ENCODE measurements at regions not wholly inside any gene's neighbourhood (a gene's known extent, or its start where the extent isn't known, plus 50 kb on each side); places are given as distances from the start of the nearest gene placed in this dataset.

DNA sequence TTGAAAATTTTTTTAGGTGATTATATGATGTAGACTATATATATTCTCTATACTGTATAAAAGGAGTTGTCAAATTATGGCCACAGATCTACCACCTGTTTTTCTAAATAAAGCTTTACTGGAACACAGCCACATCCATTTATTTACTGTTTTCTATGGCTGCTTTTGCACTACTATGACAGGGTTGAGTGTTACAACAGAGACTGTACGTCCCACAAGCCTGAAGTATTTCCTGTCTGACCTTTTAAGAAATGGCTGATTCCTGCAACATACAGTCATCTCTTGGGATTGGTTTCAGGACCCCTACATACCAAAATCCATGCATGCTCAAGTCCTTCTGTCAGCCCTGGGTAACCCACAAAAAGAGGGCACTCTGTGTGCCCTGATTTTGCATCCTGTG lies 508.3 kb downstream of the TSN start:
- no peak for DNase-seq
- no peaks in the 10 kb centered on the region for H3K27me3 Mint-ChIP-seq

DNA sequence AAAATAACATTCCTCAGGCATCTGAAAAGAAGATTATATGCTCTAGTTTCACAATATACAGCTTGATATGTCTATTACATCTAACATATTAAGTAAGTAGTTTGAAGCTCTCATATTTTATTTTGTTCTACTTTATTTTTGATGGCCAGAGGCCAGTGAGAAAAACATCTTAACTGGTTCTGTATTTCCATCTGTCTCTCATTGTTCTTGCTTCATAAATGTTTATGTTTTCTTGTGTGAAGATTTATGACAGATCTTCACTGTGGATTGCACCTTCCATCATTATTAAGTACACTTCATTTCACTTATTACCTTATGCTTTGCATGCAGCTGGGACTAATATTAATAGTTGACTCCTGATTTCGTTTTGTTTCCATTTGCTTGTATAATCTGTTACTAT lies 511.2 kb downstream of the TSN start:
- Mint-ChIP-seq H3K27me3 (no peaks in the 10 kb centered on the region), H3K9me3 (peaks cover 2% of the 10 kb centered on the region), H3K27ac (no peak overlapping the region), H3K4me1 (no peaks in the 10 kb centered on the region), H3K36me3 (no peaks in the 10 kb centered on the region), H3K4me3 (no peak overlapping the region)
- CTCF ChIA-PET: no interaction called here
- DNase-seq: no peak

More for the DNA sequence above, 508.3 kb downstream of the TSN start:
- no peak overlapping the region for H3K27ac Mint-ChIP-seq
- no peaks in the 10 kb centered on the region for H3K36me3 Mint-ChIP-seq
- CTCF ChIA-PET: no interaction called here
- H3K9me3 Mint-ChIP-seq: peaks cover 2% of the 10 kb centered on the region
- no peaks in the 10 kb centered on the region for H3K4me1 Mint-ChIP-seq
- no peak overlapping the region for H3K4me3 Mint-ChIP-seq

DNA sequence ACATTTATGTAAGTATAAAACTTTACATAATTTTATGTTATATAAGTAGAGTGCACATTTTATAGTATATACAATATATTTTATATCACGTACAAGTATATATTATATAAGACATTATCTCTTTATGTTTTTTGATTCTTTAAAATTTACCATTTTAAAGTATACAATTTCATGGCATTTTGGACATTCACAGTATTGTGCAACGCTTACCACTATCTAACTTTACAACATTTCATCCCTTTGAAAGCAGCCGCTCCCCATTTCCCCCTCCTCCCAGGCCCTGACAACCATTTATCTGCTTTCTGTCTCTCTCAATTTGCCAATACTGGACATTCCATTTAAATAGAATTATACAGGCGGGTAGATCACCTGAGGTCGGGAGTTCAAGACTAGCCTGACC lies 512.5 kb downstream of the TSN start:
- Mint-ChIP-seq H3K4me1 (no peaks in the 10 kb centered on the region), H3K36me3 (no peaks in the 10 kb centered on the region), H3K4me3 (no peak overlapping the region), H3K27ac (no peak overlapping the region), H3K27me3 (no peaks in the 10 kb centered on the region), H3K9me3 (peaks cover 2% of the 10 kb centered on the region)
- DNase-seq: no peak
- CTCF ChIA-PET: no interaction called here

DNA sequence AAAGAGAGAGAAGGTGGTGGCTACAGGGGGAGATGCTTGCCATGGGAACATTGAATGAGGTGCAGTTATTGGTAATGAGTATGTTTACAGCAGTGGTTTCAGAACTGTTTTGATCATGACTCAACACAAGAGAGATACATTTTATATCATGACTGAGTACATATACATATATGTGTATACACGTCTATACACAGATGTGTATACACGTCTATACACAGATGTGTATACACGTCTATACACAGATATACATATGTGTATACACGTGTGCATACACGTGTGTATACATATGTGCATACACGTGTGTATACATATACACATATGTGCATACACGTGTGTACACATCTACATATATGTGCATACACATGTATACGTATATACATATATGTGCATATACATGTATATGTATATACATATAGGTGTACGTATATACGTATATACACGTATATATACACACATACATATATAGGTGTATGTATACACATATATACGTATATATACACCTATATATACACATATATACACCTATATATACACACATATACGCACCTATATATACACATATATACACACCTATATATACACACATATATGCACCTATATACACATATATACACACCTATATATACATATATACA lies 518.5 kb downstream of the TSN start:
- Mint-ChIP-seq H3K27me3 (no peaks in the 10 kb centered on the region), H3K4me1 (no peaks in the 10 kb centered on the region), H3K27ac (no peak overlapping the region), H3K4me3 (no peak overlapping the region), H3K36me3 (no peaks in the 10 kb centered on the region), H3K9me3 (peaks cover 7% of the 10 kb centered on the region)
- no peak for DNase-seq
- CTCF ChIA-PET: no interaction called here

DNA sequence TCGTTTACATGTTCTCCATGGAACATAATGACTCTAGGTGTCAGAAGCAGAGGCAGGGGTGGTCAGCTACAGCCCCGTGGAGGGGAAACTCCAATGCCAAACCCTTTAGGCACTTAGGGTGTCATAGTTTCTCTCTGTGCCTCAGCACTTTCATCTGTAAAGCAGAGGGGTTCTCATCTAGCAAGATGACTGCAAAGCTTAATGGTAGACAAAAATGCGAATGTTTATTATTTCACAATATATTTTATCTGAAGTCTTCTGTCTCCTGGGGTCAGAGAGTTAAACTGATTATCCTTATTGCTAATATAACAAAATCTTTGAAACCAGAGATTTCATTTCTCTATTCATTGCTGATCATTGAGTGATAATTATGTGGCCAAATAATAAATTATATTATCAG lies 522.5 kb downstream of the TSN start:
- DNase-seq: no peak
- Mint-ChIP-seq H3K4me1 (no peaks in the 10 kb centered on the region), H3K27me3 (no peaks in the 10 kb centered on the region), H3K36me3 (no peaks in the 10 kb centered on the region), H3K9me3 (peaks cover 7% of the 10 kb centered on the region), H3K4me3 (no peak overlapping the region), H3K27ac (no peak overlapping the region)
- CTCF ChIA-PET: no interaction called here

DNA sequence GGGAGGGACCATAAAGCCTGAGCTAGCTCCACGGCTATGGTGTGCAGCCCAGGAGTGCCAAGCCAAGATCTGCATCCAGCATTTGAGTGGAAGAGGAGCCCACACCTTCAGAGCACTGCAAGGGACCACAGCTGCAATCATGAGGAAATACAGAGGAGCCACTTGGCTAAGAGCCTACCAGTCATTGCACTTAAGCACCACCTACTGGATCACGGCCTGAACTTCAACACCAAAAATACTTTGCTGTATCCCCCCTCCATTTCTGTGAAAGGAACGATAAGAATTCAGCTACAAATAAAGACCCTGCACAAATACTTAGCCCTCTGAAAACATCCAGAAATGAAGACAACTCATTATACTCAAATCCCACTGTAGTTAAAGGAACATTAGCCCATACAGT lies 545.3 kb downstream of the TSN start:
- no peaks in the 10 kb centered on the region for H3K4me1 Mint-ChIP-seq

DNA sequence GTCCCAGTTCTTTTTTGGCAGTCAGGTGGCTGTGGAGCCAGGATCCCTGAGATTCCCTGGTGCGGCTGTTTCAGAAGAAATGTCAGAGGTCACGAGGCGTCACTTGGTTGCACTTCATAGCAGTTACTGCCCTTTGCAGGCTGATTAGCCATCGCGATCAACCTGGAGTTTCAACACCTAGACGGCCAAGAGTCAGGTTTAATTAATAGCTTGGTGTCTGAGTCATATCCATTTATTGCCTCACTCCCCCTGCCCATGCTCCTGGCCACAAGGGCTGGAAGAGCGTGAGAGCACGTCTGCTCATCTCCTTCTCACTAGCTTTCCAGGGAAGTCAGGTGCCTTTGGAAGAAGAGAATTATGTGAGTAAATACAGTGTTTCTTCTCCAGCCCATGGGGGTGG lies 552.3 kb downstream of the TSN start:
- H3K36me3 Mint-ChIP-seq: no peaks in the 10 kb centered on the region
- peaks cover 2% of the 10 kb centered on the region for H3K9me3 Mint-ChIP-seq
- H3K4me1 Mint-ChIP-seq: no peaks in the 10 kb centered on the region
- H3K27ac Mint-ChIP-seq: no peak overlapping the region
- CTCF ChIA-PET: no interaction called here
- no peak overlapping the region for H3K4me3 Mint-ChIP-seq
- no peak for DNase-seq
- H3K27me3 Mint-ChIP-seq: no peaks in the 10 kb centered on the region

More for the DNA sequence above, 545.3 kb downstream of the TSN start:
- Mint-ChIP-seq H3K36me3 (no peaks in the 10 kb centered on the region), H3K4me3 (no peak overlapping the region), H3K9me3 (peaks cover 2% of the 10 kb centered on the region), H3K27ac (no peak overlapping the region), H3K27me3 (no peaks in the 10 kb centered on the region)
- CTCF ChIA-PET: interaction anchor here (0.6 kb wide), 1 partner anchor 856 kb away, joined by 3 read pairs; no protein-coding TSS in a partner anchor
- DNase-seq: no peak

DNA sequence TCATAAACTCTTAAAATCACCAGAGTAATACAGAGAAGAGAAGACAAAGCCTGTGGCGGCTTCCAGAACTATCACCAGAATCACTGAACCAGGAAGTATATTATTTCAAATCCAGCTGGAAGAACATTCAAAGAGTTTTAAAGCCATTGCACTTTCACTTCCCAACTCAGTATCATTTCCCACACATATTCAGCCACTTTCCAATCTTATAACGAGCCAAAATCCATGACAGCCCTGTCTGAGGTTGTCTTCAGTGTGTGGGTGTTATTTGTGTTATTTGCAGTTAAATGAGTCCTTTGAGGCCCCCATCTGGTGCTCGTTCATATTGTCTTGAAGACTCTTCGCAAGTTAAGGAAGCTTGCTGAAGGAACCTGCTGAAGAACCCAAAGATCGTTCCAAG lies 559.9 kb downstream of the TSN start:
- Mint-ChIP-seq H3K27ac (no peak overlapping the region), H3K27me3 (no peaks in the 10 kb centered on the region), H3K4me1 (no peaks in the 10 kb centered on the region), H3K4me3 (no peak overlapping the region), H3K36me3 (no peaks in the 10 kb centered on the region), H3K9me3 (peaks cover 2% of the 10 kb centered on the region)
- CTCF ChIA-PET: no interaction called here
- no peak for DNase-seq

DNA sequence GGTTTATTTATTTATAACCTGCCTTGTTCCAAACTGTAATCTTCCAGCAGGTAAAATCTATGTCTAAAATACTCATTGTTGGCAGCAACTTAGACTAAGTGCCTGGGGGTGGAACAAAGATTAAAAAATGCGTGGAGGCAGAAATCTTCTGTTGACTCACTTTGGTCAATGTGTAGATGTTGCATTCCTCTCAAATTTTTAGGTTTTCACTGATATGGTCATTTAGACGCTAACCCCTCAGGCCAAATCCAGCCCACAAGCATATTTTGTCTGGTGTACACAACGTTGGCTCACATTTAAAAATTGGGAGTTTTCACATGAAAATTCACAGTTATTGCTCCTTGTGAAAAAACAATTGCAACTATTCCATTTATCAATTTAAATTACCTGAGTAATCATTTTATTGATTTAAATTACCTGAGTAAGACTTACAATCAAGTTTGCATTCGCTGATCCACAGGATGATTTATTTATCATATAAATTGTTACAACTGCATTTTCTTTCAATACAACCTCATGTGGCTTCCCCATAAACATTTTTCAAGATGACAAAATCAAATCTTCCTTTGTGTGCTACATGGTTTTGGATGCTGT lies 564.2 kb downstream of the TSN start:
- DNase-seq: no peak
- Mint-ChIP-seq H3K27me3 (no peaks in the 10 kb centered on the region), H3K4me1 (no peaks in the 10 kb centered on the region)

DNA sequence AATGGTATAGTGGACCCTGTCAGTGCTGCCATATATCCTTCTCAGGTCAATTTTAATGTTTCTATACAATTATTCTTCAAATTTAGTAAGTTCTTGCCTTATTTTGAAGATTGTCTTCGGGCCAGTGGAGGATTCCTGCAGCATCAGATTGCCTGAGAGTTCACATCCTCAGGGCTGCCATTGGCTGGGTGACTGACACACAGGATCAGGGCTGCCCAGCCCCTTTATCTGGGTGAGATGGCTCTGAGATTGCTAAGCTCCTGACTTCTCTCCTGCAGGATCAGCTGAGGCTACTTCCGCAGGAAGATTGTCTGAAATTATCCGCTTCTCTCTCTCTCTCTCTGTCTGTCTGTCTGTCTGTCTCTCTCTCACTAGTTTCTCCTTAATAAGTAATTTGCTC lies 567.4 kb downstream of the TSN start:
- Mint-ChIP-seq H3K4me1 (no peaks in the 10 kb centered on the region), H3K27me3 (no peaks in the 10 kb centered on the region), H3K9me3 (no peaks in the 10 kb centered on the region), H3K27ac (no peak overlapping the region), H3K4me3 (no peak overlapping the region), H3K36me3 (no peaks in the 10 kb centered on the region)
- no peak for DNase-seq
- CTCF ChIA-PET: no interaction called here

More for the DNA sequence above, 564.2 kb downstream of the TSN start:
- CTCF ChIA-PET: no interaction called here
- Mint-ChIP-seq H3K9me3 (no peaks in the 10 kb centered on the region), H3K27ac (no peak overlapping the region), H3K36me3 (no peaks in the 10 kb centered on the region), H3K4me3 (no peak overlapping the region)

DNA sequence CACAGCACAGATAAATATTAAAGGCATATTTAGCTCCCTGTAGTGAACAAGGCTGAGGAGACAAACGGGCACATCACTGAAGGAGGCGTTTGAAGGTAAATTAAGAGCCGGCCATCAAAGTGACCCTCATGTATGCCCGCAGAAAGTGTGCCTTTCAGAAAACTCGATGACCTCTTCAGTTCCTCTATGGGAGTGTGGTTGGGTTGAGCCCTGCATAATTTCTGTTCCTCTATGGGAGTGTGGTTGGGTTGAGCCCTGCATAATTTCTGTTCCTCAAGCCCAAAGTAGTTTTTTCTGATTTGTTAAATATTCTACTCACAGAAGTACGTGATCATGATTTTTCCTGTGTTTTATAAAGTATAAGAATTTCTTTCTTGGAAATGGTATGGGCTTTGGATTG lies 568.5 kb downstream of the TSN start:
- DNase-seq: no peak
- Mint-ChIP-seq H3K36me3 (no peaks in the 10 kb centered on the region), H3K4me1 (no peaks in the 10 kb centered on the region), H3K27ac (no peak overlapping the region), H3K27me3 (no peaks in the 10 kb centered on the region), H3K4me3 (no peak overlapping the region), H3K9me3 (no peaks in the 10 kb centered on the region)
- CTCF ChIA-PET: no interaction called here

DNA sequence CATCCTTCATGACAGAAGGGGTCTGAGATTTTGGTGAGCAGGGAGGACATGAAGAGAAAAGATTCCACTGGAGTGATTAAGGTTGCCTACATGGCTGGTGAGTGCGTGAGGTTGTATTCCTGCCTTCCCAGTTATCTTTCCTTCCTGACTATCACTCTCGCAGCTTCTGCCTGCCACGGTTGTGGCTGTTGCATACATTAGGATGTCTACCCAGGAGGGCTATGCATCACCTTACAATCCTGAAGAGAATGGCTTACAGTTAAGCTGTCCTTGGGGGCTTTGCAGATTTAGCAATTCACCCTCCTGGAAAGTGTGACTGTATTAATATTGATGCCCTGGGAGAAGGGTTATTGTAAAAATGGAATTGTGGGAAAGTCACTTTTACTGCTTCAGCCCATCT lies 571.0 kb downstream of the TSN start:
- no peaks in the 10 kb centered on the region for H3K9me3 Mint-ChIP-seq
- DNase-seq: no peak
- no peak overlapping the region for H3K27ac Mint-ChIP-seq
- CTCF ChIA-PET: no interaction called here
- no peak overlapping the region for H3K4me3 Mint-ChIP-seq
- H3K4me1 Mint-ChIP-seq: no peaks in the 10 kb centered on the region
- H3K36me3 Mint-ChIP-seq: no peaks in the 10 kb centered on the region
- H3K27me3 Mint-ChIP-seq: no peaks in the 10 kb centered on the region

DNA sequence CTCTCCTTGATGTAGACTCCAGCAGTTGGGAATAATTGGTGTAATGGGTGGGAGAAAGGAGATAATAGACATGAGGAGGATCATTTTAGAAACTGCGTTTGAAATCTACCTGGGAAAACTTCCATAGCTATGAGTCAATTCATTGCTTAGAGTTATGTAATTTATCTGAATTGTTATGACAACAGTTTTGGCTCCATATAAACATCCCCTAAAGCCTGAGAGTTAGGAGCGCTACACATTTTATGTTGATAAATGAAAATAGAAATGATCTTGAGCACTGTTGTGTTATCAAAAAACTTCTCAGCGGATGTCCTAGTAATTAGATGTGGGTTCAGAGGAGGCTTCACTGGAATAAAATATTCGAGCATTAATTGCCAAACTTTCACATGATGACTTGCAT lies 573.4 kb downstream of the TSN start:
- Mint-ChIP-seq H3K4me1 (no peaks in the 10 kb centered on the region), H3K36me3 (no peaks in the 10 kb centered on the region), H3K9me3 (no peaks in the 10 kb centered on the region), H3K27me3 (no peaks in the 10 kb centered on the region), H3K4me3 (no peak overlapping the region), H3K27ac (no peak overlapping the region)
- CTCF ChIA-PET: no interaction called here
- DNase-seq: no peak

DNA sequence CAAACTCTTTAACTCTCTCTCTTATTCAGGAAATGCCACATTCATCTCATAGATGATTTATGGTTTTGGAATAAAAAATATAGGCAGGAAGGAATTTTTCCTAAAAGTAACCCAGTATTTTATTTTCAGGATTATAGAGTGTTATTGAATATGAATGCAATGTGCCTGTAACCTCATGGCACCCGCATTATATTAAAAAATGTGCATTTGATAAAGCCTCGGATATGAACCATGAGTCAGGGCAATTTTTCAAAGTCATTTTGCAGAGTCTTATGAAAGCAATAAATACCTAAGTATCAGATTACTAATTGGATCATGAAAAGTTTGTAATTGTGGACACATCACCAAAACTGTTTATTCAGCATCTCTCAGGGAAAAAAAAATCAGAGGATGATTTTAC lies 573.8 kb downstream of the TSN start:
- Mint-ChIP-seq H3K9me3 (no peaks in the 10 kb centered on the region), H3K4me1 (no peaks in the 10 kb centered on the region), H3K36me3 (no peaks in the 10 kb centered on the region), H3K4me3 (no peak overlapping the region), H3K27ac (no peak overlapping the region), H3K27me3 (no peaks in the 10 kb centered on the region)
- no peak for DNase-seq
- CTCF ChIA-PET: no interaction called here

DNA sequence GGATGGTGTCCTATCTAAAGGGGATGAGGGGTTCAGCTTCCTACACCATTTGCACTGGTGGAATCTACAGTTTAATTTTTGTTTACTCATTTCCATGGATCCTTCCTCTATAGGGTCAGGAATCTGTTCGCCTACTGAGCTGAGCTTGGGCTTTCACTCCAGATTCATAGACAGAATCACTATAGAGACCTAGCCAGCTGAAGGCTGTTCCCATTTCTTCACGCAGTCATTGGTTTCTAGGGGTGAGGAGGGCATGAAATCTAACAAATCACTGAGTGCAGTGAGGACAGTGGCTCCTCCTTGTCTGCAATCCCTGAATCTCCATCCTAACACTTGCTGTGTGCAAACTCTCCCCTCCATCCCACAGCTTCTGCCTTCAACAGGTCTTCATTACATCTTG lies 578.5 kb downstream of the TSN start:
- no peaks in the 10 kb centered on the region for H3K27me3 Mint-ChIP-seq
- DNase-seq: no peak
- H3K36me3 Mint-ChIP-seq: no peaks in the 10 kb centered on the region
- H3K4me3 Mint-ChIP-seq: no peak overlapping the region
- H3K9me3 Mint-ChIP-seq: peaks cover 3% of the 10 kb centered on the region
- no peaks in the 10 kb centered on the region for H3K4me1 Mint-ChIP-seq
- CTCF ChIA-PET: no interaction called here
- H3K27ac Mint-ChIP-seq: no peak overlapping the region

DNA sequence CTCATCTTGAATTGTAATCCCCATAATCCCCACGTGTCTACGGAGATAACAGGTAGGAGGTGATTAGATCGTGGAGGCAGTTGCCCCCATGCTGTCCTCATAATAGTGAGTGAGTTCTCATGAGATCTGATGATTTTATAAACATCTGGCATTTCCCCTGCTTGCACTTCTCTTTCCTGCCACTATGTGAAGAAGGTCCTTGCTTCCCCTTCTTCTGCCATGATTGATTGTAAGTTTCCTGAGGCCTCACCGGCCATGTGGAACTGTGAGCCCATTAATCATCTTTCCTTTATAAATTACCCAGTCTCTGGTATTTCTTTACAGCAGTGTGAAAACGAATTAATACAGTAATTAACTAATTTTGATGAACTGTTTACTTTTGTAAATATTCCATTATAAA lies 582.5 kb downstream of the TSN start:
- Mint-ChIP-seq H3K36me3 (no peaks in the 10 kb centered on the region), H3K27me3 (no peaks in the 10 kb centered on the region), H3K4me3 (no peak overlapping the region), H3K4me1 (no peaks in the 10 kb centered on the region), H3K27ac (no peak overlapping the region), H3K9me3 (peaks cover 3% of the 10 kb centered on the region)
- DNase-seq: no peak
- CTCF ChIA-PET: no interaction called here

Data from activated naive CD4-positive, alpha-beta T cell treated with anti-CD3 and anti-CD28 coated beads, Interleukin-2, amount 10 ng/mL, durations not matched to agents 7 days and 5 days (primary cell).